Muscle layer of duodenum (tissue), 2 donors: ENCODE measurements at regions not wholly inside any gene's neighbourhood (a gene's known extent, or its start where the extent isn't known, plus 50 kb on each side); places are given as distances from the start of the nearest gene placed in this dataset.

Source experiments
- H3K27ac ChIP-seq: one replicate; pipeline ENCODE4 v1.7.0; 2013; ENCODE audit warnings: mild to moderate bottlenecking, low read length
- H3K27me3 ChIP-seq: one replicate; pipeline ENCODE4 v1.7.0; 2013; ENCODE audit warnings: low read depth, mild to moderate bottlenecking, control low read depth, low read length
- H3K36me3 ChIP-seq, 2 donors: one replicate each; pipeline ENCODE4 v1.7.0; 2013; ENCODE audit warnings: low read length in 2 of 2, control low read depth in 1 of 2, mild to moderate bottlenecking in 1 of 2; ENCODE audit not compliant: insufficient read depth in 2 of 2, control insufficient read depth in 1 of 2
- H3K4me1 ChIP-seq, 2 donors: one replicate each; pipeline ENCODE4 v1.7.0; 2013; ENCODE audit warnings: low read length in 2 of 2, mild to moderate bottlenecking in 2 of 2, control low read depth in 1 of 2, moderate library complexity in 1 of 2; ENCODE audit not compliant: insufficient read depth in 2 of 2, control insufficient read depth in 1 of 2
- H3K4me3 ChIP-seq, 2 donors: one replicate each; pipeline ENCODE4 v1.7.0; 2013; ENCODE audit warnings: low read length in 2 of 2, low read depth in 1 of 2, mild to moderate bottlenecking in 1 of 2
- H3K9me3 ChIP-seq, 2 donors: one replicate each; pipeline ENCODE4 v1.7.0; 2013; ENCODE audit warnings: low read length in 2 of 2, control low read depth in 1 of 2, mild to moderate bottlenecking in 1 of 2; ENCODE audit not compliant: control insufficient read depth in 1 of 2
- donor health status: healthy.

- Histone ChIP-seq H3K4me1 (no peaks in the 10 kb centered on the region), H3K36me3 (no peaks in the 10 kb centered on the region), H3K9me3 (no peaks in the 10 kb centered on the region), H3K4me3 (no peak overlapping the region), H3K27me3 (no peaks in the 10 kb centered on the region), H3K27ac (no peak overlapping the region)
Measured at GRCh38 chr16:55147396-55147795, 176.6 kb upstream of the IRX6 start.

DNA sequence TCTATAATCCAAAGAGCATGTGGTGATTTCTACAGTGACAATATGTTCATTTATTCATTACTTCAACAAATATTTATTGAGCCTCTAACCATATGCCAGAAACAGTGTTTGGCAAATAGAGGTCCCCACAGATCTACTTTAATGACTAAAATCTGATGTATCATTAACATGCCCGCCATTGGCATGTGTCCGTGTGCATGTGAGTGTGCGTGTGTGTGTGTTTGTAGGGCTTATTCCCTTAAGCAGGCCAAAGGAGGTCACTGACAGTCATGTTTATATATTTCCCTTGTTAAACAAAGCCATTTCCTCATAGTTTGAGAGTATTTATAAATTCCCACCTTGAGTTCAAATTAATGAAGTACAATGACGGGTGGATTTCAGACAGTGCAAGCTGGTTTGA is 174.4 kb upstream of the IRX6 start:
- Histone ChIP-seq H3K9me3 (no peaks in the 10 kb centered on the region), H3K36me3 (no peaks in the 10 kb centered on the region), H3K4me3 (no peak overlapping the region), H3K27ac (no peak overlapping the region), H3K4me1 (no peaks in the 10 kb centered on the region), H3K27me3 (no peaks in the 10 kb centered on the region)

- Histone ChIP-seq H3K27ac (no peak overlapping the region), H3K9me3 (no peaks in the 10 kb centered on the region), H3K27me3 (no peaks in the 10 kb centered on the region), H3K36me3 (no peaks in the 10 kb centered on the region), H3K4me3 (no peak overlapping the region), H3K4me1 (no peaks in the 10 kb centered on the region)
Measured at GRCh38 chr16:55151561-55152305, 172.3 kb upstream of the IRX6 start.

- Histone ChIP-seq H3K27me3 (no peaks in the 10 kb centered on the region), H3K4me3 (no peak overlapping the region), H3K36me3 (no peaks in the 10 kb centered on the region), H3K9me3 (no peaks in the 10 kb centered on the region), H3K4me1 (no peaks in the 10 kb centered on the region), H3K27ac (no peak overlapping the region)
Measured at GRCh38 chr16:55152875-55153390, 171.1 kb upstream of the IRX6 start.

- no peak overlapping the region for H3K4me3 ChIP-seq
- peaks cover 0 to 4% of the 10 kb centered on the region in 2 donors for H3K9me3 ChIP-seq
- H3K27ac ChIP-seq: no peak overlapping the region
- H3K27me3 ChIP-seq: no peaks in the 10 kb centered on the region
- no peaks in the 10 kb centered on the region for H3K4me1 ChIP-seq
- no peaks in the 10 kb centered on the region for H3K36me3 ChIP-seq
Measured at GRCh38 chr16:55154262-55154661, 169.7 kb upstream of the IRX6 start.

GRCh38 chr16:55154956-55155355 is 169.0 kb upstream of the IRX6 start:
- H3K9me3 ChIP-seq: peaks cover 0 to 8% of the 10 kb centered on the region in 2 donors
- H3K27ac ChIP-seq: no peak overlapping the region
- H3K27me3 ChIP-seq: no peaks in the 10 kb centered on the region
- H3K4me3 ChIP-seq: no peak overlapping the region
- H3K4me1 ChIP-seq: no peaks in the 10 kb centered on the region
- H3K36me3 ChIP-seq: no peaks in the 10 kb centered on the region

DNA sequence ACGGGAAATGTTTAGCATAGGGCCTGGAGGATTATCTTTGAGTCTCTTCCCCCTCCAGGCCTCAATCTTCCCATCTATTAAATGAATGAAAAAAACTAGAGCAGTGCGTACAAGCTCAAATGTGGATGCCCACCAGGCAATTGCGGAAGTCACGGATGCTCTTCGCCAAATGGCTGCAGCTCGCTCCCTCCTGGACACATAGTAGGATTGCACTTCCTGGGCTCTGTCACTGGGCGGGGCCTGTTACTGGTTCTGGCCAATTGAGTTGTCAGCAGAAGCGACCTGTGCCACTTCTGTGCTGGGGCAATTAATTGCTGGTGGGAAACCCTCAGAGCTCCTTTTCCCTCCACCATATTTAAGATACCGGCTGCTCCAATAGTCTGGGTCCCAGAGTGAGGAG is 168.2 kb upstream of the IRX6 start:
- no peak overlapping the region for H3K27ac ChIP-seq
- no peaks in the 10 kb centered on the region for H3K27me3 ChIP-seq
- no peaks in the 10 kb centered on the region for H3K4me1 ChIP-seq
- no peak overlapping the region for H3K4me3 ChIP-seq
- peaks cover 0 to 8% of the 10 kb centered on the region in 2 donors for H3K9me3 ChIP-seq
- no peaks in the 10 kb centered on the region for H3K36me3 ChIP-seq

DNA sequence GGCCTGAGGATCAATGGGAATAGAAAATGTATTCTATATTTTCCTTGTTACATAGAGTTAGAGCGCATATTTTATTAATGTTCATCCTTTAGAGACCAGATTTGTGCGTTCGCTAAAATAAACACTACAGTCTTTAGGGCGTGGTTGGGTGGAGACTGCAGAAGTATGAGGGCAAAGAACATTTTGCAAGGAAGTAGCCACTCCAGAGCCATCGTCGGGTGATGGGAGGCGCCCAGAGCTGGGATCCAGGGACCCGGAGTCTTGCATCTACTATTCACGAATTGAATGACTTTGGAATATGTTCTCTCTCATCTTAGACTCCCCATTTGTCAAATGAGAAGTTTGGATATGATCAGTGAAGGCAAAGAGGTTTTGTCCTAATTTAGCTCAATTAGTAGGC is 154.2 kb upstream of the IRX6 start:
- H3K27me3 ChIP-seq: no peaks in the 10 kb centered on the region
- no peaks in the 10 kb centered on the region for H3K36me3 ChIP-seq
- no peaks in the 10 kb centered on the region for H3K4me1 ChIP-seq
- H3K27ac ChIP-seq: no peak overlapping the region
- no peak overlapping the region for H3K4me3 ChIP-seq
- no peaks in the 10 kb centered on the region for H3K9me3 ChIP-seq

DNA sequence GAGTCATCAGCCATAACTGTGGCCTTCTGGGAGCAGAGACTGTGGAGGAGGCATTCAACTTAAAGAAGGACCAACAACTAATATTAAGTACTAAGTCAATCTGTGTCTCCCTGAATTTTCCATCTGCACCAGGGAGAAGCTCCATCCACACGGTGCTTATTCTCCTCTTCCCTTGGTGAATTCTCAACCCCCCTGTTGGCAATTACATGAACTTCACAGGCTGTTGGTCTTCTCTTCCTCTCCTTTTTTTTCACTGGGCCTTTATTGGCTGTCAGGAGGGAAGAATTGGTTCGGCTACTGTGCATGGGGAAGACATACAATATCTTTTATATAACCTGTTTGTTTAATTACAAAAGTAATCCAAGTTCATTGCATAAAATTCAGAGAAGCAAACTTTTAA is 152.8 kb upstream of the IRX6 start:
- Histone ChIP-seq H3K27me3 (no peaks in the 10 kb centered on the region), H3K27ac (no peak overlapping the region), H3K9me3 (no peaks in the 10 kb centered on the region), H3K4me1 (no peaks in the 10 kb centered on the region), H3K4me3 (no peak overlapping the region), H3K36me3 (no peaks in the 10 kb centered on the region)

DNA sequence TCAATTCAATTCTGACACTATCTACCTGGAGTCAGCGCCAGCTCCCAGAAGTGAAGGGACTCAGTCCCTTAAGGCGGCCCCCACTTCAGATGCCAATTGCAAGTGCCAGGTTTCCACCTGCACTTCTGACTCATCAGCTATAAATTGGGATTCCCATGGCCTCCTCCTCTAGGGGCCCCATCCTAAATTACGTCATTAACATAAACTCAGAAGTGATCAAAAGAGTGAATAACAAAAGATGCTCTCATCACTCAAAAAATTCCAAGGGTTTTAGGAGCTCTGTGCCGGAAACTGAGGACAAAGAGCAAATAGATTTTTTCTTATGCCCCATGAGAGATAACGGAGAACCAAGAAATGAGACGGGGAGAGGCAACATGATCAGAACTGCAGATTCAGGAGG is 148.6 kb upstream of the IRX6 start:
- peaks cover 0 to 5% of the 10 kb centered on the region in 2 donors for H3K9me3 ChIP-seq
- H3K36me3 ChIP-seq: no peaks in the 10 kb centered on the region
- no peak overlapping the region for H3K27ac ChIP-seq
- no peaks in the 10 kb centered on the region for H3K27me3 ChIP-seq
- H3K4me3 ChIP-seq: no peak overlapping the region
- no peaks in the 10 kb centered on the region for H3K4me1 ChIP-seq

DNA sequence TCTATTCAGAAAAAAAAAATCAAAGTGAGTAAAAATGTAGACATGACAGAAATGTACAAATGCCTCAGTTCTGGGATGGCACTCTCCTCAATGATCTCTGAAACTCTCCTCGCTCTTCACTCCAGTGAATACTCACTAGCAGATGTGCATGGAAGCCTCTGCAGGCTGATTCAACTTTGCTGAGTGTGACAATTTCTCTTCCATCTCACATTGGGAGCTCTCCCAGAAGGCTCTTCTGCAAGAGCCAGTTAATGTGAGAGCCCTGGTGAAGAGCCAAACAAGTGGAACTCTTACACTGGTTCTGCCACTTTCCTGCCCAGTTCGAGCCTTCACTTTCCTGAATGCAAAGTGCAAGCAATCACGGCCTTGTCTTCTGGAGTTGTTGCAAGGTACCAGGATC is 147.1 kb upstream of the IRX6 start:
- H3K27ac ChIP-seq: no peak overlapping the region
- no peaks in the 10 kb centered on the region for H3K36me3 ChIP-seq
- peaks cover 0 to 5% of the 10 kb centered on the region in 2 donors for H3K9me3 ChIP-seq
- no peaks in the 10 kb centered on the region for H3K27me3 ChIP-seq
- no peaks in the 10 kb centered on the region for H3K4me1 ChIP-seq
- H3K4me3 ChIP-seq: no peak overlapping the region

DNA sequence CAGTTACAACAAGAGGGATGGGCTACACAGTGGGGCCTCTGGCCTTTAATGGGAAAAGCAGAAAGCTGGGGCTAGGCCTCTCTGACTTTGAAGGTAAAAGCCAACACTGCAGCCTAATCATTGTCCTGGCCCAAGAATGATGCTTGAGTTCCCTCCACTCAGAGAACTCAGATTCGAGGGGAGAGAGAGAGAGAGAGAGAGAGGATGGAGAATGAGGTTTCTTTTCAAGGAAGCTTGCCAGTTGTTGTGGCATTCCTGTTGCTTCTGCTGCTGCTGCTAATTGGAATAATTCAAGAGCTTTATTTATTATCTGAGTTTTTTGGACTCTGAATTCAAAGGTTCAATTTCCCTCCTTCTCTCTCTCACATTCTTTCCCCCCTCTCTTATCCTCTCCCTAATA is 144.6 kb upstream of the IRX6 start:
- Histone ChIP-seq H3K27ac (no peak overlapping the region), H3K4me3 (no peak overlapping the region), H3K27me3 (no peaks in the 10 kb centered on the region), H3K9me3 (peaks cover 0 to 5% of the 10 kb centered on the region in 2 donors), H3K36me3 (no peaks in the 10 kb centered on the region), H3K4me1 (no peaks in the 10 kb centered on the region)
